ENCODE measurements at regions not wholly inside any gene's neighbourhood (a gene's known extent, or its start where the extent isn't known, plus 50 kb on each side); places are given as distances from the start of the nearest gene placed in this dataset.

DNA sequence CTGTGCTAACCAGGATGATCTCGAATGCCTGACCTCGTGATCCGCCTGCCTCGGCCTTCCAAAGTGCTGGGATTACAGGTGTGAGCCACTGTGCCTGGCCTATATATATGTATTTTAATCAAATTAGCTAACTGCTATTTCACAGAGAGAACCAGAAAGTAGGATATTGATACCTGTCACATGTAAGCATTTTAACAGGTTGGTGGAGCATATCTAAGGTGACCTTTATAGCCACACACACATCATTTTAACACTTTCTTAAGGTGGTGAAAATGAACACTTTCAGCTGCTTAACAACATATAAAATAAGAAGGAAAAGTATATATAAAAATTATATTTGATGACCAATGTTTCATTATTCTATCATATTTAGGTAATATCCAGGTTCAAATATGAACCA lies 57.0 kb upstream of the ATF7IP start:
- TF ChIP-seq, protein P1, sequence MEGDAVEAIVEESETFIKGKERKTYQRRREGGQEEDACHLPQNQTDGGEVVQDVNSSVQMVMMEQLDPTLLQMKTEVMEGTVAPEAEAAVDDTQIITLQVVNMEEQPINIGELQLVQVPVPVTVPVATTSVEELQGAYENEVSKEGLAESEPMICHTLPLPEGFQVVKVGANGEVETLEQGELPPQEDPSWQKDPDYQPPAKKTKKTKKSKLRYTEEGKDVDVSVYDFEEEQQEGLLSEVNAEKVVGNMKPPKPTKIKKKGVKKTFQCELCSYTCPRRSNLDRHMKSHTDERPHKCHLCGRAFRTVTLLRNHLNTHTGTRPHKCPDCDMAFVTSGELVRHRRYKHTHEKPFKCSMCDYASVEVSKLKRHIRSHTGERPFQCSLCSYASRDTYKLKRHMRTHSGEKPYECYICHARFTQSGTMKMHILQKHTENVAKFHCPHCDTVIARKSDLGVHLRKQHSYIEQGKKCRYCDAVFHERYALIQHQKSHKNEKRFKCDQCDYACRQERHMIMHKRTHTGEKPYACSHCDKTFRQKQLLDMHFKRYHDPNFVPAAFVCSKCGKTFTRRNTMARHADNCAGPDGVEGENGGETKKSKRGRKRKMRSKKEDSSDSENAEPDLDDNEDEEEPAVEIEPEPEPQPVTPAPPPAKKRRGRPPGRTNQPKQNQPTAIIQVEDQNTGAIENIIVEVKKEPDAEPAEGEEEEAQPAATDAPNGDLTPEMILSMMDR (IDR thresholded peaks at IDR 0.05; ENCODE audit: low read depth, low read length), result no peak
- TF ChIP-seq POLR2A (IDR thresholded peaks at IDR 0.05; ENCODE audit: extremely low read depth, insufficient read length), result no peak
- TF ChIP-seq, protein P2, sequence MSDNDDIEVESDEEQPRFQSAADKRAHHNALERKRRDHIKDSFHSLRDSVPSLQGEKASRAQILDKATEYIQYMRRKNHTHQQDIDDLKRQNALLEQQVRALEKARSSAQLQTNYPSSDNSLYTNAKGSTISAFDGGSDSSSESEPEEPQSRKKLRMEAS (IDR thresholded peaks at IDR 0.05; ENCODE audit: low read depth, low read length), result no peak
- no peak for TF ChIP-seq MYC (IDR thresholded peaks at IDR 0.05; ENCODE audit: low read depth, low read length)
